UCSD-AML1 (cell line): ENCODE measurements at regions not wholly inside any gene's neighbourhood (a gene's known extent, or its start where the extent isn't known, plus 50 kb on each side); places are given as distances from the start of the nearest gene placed in this dataset.
A peak's percentile ranks its signal among the peaks of the same experiment; 100 is the strongest.

Source experiments
- DNase-seq: peaks from one replicate; lab custom pipeline; 2025; ENCODE audit not compliant: unreplicated experiment; lab: John Stamatoyannopoulos, UW

DNA sequence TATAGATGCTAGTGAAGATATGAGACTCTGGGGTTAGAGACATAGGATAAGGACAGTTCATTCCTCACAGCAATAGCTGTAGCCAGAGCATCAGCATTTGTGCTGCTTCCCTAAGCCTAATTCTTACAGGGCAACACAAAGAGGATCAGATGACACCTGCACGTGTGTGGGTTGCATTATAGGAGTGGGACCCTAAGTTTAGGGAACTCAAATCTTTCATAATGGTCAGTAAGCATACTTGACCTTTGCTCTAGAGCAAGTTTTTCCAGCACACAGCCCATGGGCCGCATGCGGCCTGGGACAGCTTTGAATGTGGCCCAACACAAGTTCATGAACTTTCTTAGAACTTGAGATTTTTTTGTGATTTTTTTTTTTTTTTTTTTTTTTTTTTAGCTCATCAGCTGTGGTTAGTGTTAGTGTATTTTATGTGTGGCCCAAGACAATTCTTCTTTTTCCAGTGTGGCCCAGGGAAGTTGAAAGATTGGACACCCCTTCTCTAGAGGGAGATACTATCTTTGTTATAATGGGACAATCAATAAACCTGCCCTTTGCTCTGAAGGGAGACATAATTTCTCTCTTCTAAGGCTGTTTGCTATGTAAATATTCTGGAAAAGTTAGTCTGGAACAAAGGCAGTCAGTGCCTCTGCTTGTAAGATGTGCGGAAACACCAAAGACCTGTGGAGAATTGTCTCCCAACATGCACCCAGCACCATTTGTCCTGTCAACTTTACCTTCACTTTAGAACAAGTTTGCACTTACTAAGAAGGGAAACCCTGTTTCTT lies 650.2 kb downstream of the ZNF674 start:
- no peak for DNase-seq

DNA sequence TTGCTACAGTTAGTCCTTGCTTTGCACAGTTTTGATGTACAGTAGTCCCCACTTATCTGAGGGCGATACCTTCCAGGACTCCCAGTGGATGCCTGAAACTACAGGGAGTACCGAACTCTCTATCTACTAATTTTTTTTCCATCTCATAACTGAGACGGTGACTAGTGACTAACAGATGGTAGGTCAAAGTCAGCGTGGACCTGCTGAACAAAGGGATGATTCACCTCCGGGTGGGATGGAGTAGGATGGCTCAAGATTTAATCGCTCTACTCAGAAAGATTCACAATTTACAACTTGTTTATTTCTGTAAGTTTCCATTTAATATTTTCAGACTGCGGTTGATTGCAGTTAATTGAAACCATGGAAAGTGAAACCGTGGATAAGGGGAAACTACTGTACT lies 655.8 kb downstream of the ZNF674 start:
- no peak for DNase-seq

DNA sequence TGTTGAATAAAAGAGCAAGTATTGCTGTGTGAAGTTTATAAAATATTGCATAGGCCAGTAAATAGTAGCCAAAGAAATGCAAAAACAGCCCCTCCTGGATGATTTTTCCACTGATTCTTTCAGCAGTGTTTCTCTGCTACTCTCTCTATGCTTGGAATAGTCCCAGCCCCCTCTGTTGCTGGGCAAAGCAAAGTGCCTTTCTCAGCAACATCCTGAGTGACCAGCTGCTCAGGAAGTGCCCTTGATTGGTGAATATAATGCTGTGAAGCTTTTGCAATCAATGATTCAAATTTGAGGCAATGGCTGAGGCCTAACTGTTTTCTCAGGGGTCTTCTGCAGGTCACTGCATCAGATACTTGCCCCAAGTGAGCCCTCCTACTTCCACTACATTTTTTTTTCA lies 656.7 kb downstream of the ZNF674 start:
- DNase-seq, result no peak

DNA sequence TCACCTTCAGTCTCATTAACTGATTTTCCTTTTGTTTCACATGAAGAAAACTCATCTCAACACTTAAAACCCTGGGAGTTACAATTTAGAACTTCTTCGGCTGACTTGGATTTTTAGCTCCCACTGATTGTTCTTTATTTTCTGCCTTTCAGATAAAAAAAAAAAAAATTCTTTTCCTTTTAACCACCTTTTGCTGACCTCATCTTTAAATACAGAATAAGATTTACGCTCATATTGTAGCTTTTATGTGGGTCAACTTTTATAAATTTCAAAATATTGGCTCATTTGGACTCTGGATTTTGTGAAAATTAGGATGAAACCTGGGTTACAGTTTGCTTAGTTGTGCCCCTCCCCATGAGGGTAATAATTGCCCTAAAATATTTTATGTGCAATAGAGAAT lies 659.3 kb downstream of the ZNF674 start:
- no peak for DNase-seq

DNA sequence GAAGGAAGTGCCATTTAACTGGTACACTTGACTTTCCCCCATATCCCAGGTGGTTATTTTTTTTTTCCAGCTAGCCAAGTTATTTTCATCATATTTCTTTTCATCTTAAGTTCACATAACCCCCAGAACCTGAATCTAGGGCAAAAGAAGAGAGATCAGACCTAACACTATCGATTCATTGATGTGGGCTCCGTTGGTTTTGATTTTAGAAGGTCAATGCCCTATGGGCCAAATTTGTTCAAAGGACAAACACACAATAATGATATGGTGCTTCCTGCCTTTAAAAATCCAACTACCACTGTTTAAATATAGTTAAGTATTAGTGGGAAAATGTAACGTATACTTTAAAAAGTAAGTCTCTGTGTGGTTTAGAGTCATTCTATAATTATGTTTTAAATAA lies 665.7 kb downstream of the ZNF674 start:
- DNase-seq, result no peak

DNA sequence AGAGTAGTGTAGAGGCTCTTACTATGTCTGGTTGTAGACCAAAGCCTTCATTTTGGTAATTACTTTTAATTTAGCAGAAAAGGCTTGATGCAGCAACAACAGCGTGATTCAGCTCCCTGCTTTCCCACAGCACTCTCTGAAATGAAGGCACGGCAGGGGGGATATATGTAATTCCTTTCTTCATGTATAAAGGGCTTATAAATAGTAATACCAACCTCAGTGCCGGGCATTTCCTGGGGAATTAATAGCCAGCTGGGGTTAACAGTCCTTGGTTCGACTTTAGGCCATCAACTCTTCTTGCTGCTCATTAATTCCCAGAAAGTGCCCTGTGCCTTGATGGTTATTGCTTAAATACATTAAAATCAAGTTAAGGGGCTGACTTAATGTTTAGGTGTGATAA lies 669.0 kb downstream of the ZNF674 start:
- no peak for DNase-seq

DNA sequence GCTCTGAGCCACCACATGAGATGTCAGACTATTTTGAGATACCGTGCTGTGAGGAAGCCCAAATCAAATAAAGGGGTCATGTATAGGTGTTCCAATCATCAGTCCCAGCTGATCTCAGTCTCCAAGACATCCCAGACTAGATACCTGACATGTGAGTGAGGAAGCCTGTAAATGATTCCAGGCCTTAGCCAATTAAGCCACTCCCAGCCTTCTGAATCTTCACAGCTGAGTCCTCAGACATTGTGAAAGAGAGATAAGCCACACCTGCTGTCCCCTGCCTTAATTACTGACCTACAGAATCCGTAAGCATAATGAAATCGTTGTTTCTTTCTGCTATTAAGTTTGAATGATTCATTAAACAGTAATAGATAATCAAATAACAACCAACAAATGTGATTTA lies 671.4 kb downstream of the ZNF674 start:
- no peak for DNase-seq

DNA sequence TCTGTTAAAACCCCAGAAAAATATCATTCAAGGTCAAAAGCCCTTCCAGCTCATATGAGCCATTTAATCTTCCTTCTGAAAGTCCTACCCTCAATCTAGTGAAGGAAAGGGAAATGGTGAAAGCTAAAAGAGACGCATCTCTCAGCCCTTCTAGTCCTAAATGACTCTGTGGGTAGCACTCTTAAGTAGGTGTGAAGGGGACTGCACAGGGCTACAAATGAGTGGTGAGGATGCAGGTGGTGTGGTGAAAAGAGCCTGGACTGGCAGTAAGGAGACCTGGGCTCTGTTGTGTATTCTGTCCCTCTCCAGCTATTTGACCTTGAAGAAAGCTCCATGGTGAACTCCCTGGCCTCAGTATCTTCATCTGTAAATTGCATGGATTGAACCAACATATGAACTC lies 671.8 kb upstream of the DIPK2B start:
- no peak for DNase-seq

DNA sequence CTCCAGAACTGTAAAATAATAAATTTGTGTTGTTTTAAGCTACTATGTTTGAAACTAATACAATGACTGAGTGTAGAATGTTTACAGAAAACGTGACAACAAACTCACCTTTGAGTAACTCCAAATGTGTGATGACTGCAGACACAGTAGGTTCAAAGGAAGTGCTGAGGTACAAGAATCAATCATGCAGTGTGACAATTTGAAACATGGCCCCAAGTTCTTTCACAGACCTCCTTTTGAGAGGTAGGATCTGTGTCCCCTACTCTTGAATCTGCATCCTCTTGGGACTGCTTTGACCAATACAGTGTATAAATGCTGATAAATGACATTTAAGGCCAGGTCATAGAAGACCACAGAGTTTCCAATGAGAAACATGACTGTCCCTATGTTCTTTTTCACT lies 667.7 kb upstream of the DIPK2B start:
- no peak for DNase-seq

DNA sequence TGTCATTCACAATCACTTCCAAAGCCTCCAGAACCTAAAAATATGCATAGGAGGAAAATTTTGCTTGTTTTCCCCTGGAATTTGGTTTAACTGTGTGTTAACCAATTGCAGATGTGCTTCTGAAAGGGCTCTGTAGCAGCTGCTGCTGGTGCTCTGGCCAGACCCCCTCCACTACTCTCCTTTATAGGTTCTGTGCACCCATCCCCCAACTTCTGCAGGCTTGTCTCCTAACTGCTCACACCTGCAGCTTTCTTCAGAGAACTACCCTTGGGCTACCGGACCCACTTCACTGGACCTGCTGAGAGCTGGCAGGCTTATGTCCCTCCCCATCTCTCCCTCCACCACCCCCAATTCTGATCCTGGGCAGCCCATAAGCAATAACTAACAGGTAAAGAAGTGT lies 662.1 kb upstream of the DIPK2B start:
- no peak for DNase-seq

DNA sequence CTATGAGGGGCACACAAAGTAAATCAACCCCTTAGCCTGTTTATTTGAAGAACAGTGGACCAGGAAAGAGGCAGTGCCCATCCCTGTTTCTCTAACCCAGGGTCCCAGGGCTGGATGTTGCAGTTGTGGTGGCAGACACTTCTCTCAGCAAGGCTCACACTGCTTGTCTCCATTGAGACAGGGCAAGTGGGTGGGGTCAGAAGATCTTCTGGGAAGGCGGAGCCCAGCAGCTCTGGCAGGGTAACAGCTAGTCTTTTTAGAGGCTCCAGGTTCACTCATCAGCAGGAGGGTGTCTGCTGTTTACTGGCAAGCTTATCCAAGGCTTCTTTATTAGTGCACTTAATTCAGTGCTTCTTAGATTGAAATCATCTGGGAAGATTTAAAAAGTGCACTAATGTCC lies 659.8 kb upstream of the DIPK2B start:
- DNase-seq, result no peak

DNA sequence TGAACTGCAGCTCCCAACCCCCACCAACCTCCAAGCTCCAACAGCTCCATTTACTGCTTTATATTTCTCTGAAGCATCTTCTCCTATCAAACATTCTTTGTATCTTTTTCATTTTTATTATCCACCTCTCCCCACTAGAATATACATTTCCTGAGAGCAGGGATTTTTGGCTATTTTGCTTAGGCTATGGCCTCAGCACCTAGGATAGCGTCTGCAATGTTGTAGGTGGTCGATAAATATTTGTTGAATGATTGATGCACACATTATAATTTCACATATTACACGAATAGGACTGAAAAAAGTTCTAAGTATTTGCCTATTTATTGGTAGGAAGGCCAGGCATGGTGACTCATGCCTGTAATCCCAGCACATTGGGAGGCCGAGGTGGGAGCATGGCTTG lies 658.7 kb upstream of the DIPK2B start:
- no peak for DNase-seq

DNA sequence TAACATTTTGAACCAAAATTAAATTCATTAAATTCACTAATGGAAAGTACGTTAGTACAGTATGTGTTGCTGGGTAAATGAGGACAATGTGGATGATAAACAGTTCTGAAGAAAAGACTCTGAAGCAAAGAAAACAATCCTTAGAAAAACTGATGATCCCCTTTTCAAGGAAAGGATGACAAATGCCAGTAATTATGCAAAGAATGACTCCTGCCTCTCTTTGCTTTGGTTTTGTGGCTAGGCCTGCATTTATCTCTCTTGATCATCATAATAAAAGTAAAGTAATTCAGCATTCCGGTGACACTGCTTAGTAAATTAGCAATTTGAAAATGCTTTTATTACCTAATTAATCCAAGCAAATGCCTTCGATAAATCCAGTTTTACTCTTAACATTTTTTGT lies 652.2 kb upstream of the DIPK2B start:
- no peak for DNase-seq

DNA sequence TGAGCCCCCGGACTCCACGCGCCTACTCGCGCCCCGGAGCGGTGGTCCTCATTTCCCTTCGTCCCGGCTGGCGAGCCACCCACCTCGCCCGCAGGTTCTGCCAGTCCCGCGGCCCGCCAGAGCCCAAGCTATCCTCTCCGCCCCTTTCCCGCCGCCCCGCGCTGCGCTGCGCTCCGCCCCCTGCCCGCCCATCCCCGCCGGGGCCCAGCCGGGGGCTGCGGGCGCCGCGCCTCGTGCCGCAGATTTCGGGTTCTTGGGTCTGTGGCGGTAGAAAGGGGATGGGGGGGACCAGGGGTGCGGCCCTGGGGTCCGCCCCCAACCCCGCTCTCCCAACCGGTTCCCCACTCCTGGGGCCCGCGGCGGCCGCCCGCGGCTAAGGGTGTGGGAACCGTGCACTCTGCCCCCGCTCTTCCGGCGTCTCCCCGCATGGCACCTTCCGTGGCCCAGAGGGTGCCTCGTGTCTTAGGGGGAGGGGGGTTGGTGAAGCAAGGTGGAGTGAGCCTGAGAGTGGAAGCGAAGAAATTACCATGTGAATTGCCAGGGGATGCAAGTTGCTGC lies 650.8 kb upstream of the DIPK2B start:
- peak; percentile 50 for DNase-seq

DNA sequence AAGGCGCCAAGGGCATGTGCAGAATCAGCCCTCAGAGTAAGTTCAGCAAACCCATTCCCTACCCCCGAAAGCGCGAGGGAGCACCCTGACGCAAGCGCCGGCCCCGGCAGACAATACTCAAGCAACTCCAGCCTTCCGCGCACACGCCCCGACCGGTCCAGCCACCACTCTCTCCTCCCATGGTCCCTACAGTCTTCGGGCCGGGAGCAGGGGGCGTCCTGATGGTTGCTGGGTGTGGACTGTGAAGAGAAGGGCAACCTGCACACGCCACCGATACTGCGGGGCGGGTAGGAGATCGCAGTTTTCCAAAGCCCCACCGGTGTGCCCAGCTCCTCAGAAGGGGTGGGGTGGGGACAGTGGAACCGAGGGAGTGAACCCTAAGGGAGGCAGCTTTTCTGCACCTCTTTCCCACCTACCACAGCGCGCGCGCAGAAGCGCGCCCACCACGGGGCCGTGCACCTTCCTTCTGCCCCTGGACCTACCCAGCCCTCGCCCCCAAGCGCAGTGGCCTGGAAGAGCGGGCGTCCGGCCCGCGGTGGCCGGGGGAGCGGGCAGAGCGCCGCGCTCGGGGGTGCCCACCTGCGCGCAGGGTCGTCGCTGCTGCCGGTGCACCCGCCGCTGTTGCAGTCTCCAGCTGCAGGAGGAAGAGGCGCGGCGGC lies 650.2 kb upstream of the DIPK2B start:
- DNase-seq, result peak; percentile 34

DNA sequence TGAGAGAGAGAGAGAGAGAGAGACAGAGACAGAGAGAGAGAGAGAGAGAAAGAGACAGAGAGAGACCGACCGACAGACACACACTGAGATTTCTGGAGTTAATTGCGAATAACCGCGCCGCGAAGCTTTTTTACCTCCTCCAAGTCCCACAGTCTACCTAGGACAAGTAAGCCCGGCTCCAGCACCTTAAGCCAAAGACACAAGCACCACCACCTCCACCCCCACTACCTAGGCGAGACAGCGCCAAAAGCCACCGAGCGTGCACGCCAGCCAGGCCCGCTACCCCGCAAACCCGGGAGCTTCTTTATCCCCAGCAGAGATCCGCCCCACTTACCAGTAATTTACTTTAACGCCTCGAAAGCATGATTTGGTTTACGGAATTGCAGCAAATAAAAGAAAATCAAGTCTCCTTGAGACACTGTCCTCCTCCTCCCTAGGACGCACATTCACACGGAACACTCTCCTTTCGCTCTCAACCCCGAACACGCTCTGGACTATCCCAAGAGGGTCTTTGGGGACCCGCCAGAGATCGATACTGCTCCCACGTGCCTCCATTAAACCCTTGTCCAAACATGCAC lies 649.6 kb upstream of the DIPK2B start:
- no peak for DNase-seq

DNA sequence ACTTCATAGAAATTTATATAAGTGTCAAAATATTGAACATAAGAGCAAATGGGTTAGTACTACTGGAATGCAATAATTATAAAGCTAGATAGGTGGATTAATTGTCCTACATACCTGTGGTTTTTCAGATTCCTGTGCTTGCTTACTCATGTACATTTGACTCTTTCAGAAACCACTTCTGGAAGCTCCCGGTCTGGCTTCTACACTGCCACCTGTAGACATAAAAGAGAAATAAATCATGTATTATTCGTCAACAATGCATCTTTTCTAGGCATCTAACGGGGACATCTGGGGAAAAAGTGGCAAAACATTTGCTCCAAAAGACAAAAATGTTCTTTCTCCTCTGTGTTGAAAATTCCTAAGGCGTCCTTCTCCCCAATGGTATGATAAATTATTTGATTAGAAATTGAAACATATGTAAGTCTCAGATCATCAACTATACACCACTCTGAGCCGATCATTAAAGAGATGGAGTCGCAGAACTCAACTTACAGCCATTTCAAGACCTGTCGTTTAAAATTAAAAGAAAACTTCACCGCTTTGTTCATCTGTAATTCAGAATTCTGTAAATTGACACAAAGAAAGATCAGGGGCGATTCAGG lies 648.7 kb upstream of the DIPK2B start:
- no peak for DNase-seq

DNA sequence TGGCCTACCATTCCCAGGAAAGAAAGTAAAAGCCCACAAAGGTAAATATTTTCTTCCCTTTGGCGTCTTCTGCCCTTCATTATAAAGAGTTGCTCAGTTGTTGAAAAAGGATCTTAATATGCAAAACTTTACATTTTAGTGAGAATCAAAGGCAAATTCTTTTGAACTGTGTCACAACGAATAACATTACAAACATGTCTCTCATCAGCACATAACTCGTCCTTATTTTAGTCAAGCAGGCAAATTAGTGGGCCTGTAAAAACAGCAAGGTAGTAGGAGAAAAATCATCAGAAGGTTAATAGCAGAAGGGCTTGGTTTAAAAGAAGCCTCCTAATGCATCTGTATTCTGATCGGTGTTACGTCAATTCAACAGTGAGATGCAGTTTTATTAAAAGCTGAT lies 647.3 kb upstream of the DIPK2B start:
- DNase-seq, result no peak

DNA sequence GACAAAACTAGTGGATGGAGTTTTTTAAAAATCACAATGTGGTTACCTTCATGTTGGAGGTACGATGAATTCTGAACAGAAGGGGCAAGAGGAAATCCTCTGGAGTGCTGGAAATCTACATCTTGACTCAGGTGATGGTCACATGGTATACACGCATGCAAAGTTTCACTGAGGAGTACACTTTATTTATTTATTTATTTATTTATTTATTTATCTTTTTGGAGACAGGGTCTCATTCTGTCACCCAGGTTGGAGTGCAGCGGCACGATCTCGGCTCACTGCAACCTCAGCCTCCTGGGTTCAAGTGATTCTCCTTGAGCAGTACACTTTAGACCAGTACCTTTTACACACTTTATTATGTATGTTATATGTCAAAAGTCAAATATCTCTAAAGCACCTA lies 645.7 kb upstream of the DIPK2B start:
- DNase-seq, result no peak

DNA sequence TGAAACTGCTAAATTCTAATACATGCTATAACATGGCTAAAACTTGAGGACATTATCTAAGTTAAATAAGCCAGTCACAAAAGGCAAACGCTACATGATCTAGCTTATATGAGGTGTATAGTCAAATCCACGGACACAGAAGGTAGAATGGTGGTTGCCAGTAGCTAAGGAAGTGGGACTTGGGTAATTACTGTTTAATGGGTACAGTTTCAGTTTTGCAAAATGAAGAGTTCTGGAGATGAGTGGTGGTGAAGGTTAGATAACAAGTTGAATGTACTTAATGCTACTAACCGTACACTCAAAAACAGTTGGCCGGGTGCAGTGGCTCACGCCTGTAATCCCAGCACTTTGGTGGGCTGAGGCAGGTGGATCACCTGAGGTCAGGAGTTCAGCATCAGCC lies 644.5 kb upstream of the DIPK2B start:
- no peak for DNase-seq

DNA sequence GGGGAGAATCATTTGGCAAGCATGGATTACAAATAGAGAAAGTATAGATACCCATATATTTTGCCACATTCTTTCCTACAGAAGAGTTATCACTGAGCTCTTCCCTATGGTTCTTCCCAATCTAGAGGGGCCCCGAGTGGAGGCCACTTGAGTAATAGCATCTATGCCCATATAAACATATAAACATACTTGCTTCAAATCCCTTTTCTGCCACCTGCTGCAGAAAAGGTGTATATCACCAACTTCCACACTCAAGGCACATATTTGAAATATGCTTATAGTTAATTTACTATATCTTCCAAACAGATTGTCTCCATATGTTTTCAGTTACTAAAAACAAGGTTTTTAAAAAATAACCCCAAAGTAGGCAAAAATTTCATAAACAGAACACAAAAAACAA lies 642.8 kb upstream of the DIPK2B start:
- DNase-seq, result no peak

DNA sequence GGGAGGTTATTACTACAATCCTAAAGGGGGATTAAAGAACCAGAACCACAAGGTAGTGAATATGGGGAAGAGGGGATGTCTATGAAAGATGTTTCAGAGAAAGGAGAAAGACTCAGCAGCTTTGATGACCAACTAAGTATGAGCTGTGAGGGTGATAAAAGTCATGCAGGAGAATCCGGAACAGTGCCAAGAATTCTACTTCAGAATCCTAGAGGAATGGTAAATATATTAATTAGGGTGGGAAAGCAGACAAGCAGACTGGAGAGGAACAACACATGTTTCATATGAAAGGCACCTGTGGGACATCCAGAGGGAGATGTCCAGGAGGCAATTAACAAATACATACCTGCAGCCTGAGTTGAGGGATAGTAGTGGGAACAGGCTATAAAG lies 642.2 kb upstream of the DIPK2B start:
- DNase-seq, result no peak
